ENCODE measurements at regions not wholly inside any gene's neighbourhood (a gene's known extent, or its start where the extent isn't known, plus 50 kb on each side); places are given as distances from the start of the nearest gene placed in this dataset.

DNA sequence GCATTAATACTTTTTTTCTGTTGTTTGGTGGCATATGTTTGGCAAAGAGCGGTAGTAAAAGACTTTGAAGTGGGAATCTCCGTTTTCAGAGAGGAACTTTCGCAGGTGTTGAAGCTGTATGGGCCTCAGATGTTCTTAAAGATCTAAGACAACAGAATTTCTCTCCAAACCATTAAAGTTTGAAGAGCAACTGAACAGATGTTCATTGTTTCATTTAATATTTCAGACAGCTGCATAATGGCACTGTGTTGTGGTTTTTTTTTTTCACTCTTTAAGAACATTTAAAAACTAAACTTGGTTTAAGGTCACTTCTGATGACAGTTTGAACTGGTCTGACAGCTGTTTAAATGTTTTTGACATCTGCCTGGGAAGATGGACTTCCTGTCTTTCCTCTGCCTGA, 882.7 kb upstream of the PCDH10 start:
- ATAC-seq (no peak), DNase-seq (ENCODE audit: low read depth, low spot score) (no peak)
- H3K4me1 ChIP-seq (ENCODE audit: control insufficient read depth in 1 of 2, insufficient read depth in 2 of 2, low read length in 2 of 2), result no peaks in the 10 kb centered on the region
- H4K20me1 ChIP-seq (ENCODE audit: insufficient read depth), result no peaks in the 10 kb centered on the region
- H3K79me2 ChIP-seq (ENCODE audit: insufficient read depth, low read length), result no peaks in the 10 kb centered on the region
- no peaks in the 10 kb centered on the region for H3K9me2 ChIP-seq (ENCODE audit: insufficient read depth)
- intact Hi-C loops (cut with micrococcal nuclease), result no loop called here
- TF ChIP-seq EZH2phosphoT487 (IDR thresholded peaks at IDR 0.05; ENCODE audit: borderline replicate concordance) (no peak), ELF1 (IDR thresholded peaks at IDR 0.05; ENCODE audit: borderline replicate concordance, low read depth) (no peak), ZFX (IDR thresholded peaks at IDR 0.05) (no peak)
- TF ChIP-seq, protein P1, sequence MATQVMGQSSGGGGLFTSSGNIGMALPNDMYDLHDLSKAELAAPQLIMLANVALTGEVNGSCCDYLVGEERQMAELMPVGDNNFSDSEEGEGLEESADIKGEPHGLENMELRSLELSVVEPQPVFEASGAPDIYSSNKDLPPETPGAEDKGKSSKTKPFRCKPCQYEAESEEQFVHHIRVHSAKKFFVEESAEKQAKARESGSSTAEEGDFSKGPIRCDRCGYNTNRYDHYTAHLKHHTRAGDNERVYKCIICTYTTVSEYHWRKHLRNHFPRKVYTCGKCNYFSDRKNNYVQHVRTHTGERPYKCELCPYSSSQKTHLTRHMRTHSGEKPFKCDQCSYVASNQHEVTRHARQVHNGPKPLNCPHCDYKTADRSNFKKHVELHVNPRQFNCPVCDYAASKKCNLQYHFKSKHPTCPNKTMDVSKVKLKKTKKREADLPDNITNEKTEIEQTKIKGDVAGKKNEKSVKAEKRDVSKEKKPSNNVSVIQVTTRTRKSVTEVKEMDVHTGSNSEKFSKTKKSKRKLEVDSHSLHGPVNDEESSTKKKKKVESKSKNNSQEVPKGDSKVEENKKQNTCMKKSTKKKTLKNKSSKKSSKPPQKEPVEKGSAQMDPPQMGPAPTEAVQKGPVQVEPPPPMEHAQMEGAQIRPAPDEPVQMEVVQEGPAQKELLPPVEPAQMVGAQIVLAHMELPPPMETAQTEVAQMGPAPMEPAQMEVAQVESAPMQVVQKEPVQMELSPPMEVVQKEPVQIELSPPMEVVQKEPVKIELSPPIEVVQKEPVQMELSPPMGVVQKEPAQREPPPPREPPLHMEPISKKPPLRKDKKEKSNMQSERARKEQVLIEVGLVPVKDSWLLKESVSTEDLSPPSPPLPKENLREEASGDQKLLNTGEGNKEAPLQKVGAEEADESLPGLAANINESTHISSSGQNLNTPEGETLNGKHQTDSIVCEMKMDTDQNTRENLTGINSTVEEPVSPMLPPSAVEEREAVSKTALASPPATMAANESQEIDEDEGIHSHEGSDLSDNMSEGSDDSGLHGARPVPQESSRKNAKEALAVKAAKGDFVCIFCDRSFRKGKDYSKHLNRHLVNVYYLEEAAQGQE (IDR thresholded peaks at IDR 0.05; ENCODE audit: low read depth), result no peak
- H3K9ac ChIP-seq (ENCODE audit: low read length), result no peak overlapping the region
- ChIA-PET CTCF (no interaction called here), RAD21 (ENCODE audit: low non-redundant PET in 1 of 2, low total read pairs in 2 of 2, uncharacterized antibody in 2 of 2, unreplicated experiment in 2 of 2) (no interaction called here), POLR2A (no interaction called here)
- BruUV-seq (replicated peaks), result no TSS peak
- H3K27ac ChIP-seq (ENCODE audit: low read depth, low read length), result no peak overlapping the region
- H3K9me3 ChIP-seq (ENCODE audit: control insufficient read depth in 1 of 2, insufficient read depth in 1 of 2, low read depth in 1 of 2, low read length in 2 of 2), result no peaks in the 10 kb centered on the region
- no peak overlapping the region for H3K4me2 ChIP-seq (ENCODE audit: low read length)
- H2AFZ ChIP-seq (ENCODE audit: low read depth, low read length, poor library complexity, severe bottlenecking), result no peak overlapping the region
- no peaks in the 10 kb centered on the region for H3K36me3 ChIP-seq (ENCODE audit: control insufficient read depth in 1 of 2, insufficient read depth in 2 of 2, low read length in 2 of 2)
- H3K4me3 ChIP-seq (replicated peaks in 1 of 2; ENCODE audit: low read depth in 1 of 2, low read length in 2 of 2), result no peak overlapping the region
- no peaks in the 10 kb centered on the region for H3K27me3 ChIP-seq (ENCODE audit: insufficient read depth, low read length)

DNA sequence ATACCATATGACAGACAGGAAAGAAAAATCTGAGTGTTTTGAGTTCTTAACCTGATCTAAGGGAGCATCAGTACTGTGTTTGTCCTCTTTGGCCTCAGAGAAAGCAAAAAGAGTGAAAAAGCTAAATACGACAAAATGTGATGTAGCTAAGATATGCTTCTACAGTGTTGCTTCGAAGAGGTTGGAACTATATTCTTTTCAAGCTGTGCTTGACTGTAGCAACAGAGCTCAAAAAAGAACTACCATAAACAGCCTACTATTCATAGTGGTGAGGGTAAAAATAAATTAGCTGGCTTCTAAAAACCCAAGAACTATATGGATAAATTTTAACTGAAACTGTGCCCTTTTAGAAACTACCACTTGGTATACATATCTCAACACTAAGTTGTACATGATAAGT, 881.8 kb upstream of the PCDH10 start:
- ATAC-seq (no peak), DNase-seq (ENCODE audit: low read depth, low spot score) (no peak)
- ChIA-PET CTCF (no interaction called here), RAD21 (ENCODE audit: low non-redundant PET in 1 of 2, low total read pairs in 2 of 2, uncharacterized antibody in 2 of 2, unreplicated experiment in 2 of 2) (no interaction called here), POLR2A (no interaction called here)
- BruUV-seq (replicated peaks), result no TSS peak
- H3K4me1 ChIP-seq (ENCODE audit: control insufficient read depth in 1 of 2, insufficient read depth in 2 of 2, low read length in 2 of 2), result no peaks in the 10 kb centered on the region
- H4K20me1 ChIP-seq (ENCODE audit: insufficient read depth), result no peaks in the 10 kb centered on the region
- no peaks in the 10 kb centered on the region for H3K9me2 ChIP-seq (ENCODE audit: insufficient read depth)
- H3K79me2 ChIP-seq (ENCODE audit: insufficient read depth, low read length), result no peaks in the 10 kb centered on the region
- H3K27ac ChIP-seq (ENCODE audit: low read depth, low read length), result no peak overlapping the region
- H3K27me3 ChIP-seq (ENCODE audit: insufficient read depth, low read length), result no peaks in the 10 kb centered on the region
- no peak overlapping the region for H3K4me3 ChIP-seq (replicated peaks in 1 of 2; ENCODE audit: low read depth in 1 of 2, low read length in 2 of 2)
- no peaks in the 10 kb centered on the region for H3K9me3 ChIP-seq (ENCODE audit: control insufficient read depth in 1 of 2, insufficient read depth in 1 of 2, low read depth in 1 of 2, low read length in 2 of 2)
- intact Hi-C loops (cut with micrococcal nuclease), result no loop called here
- peak overlapping the region; percentile 20 for H2AFZ ChIP-seq (ENCODE audit: low read depth, low read length, poor library complexity, severe bottlenecking)
- H3K36me3 ChIP-seq (ENCODE audit: control insufficient read depth in 1 of 2, insufficient read depth in 2 of 2, low read length in 2 of 2), result no peaks in the 10 kb centered on the region
- no peak overlapping the region for H3K4me2 ChIP-seq (ENCODE audit: low read length)
- H3K9ac ChIP-seq (ENCODE audit: low read length), result no peak overlapping the region
- TF ChIP-seq, protein P2, sequence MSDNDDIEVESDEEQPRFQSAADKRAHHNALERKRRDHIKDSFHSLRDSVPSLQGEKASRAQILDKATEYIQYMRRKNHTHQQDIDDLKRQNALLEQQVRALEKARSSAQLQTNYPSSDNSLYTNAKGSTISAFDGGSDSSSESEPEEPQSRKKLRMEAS (IDR thresholded peaks at IDR 0.05), result no peak
- TF ChIP-seq SP1 (IDR thresholded peaks at IDR 0.05; ENCODE audit: low read depth) (no peak), CBX3 (IDR thresholded peaks at IDR 0.05; ENCODE audit: low read depth) (no peak), ZFX (IDR thresholded peaks at IDR 0.05) (no peak), ELF1 (IDR thresholded peaks at IDR 0.05; ENCODE audit: borderline replicate concordance, low read depth) (no peak), SIN3A (IDR thresholded peaks at IDR 0.05; ENCODE audit: low read depth) (no peak), EZH2phosphoT487 (IDR thresholded peaks at IDR 0.05; ENCODE audit: borderline replicate concordance) (no peak), TCF7L2 (IDR thresholded peaks at IDR 0.05; ENCODE audit: borderline replicate concordance, extremely low read depth, insufficient read depth, insufficient read length) (no peak), ZNF274 (IDR thresholded peaks at IDR 0.05; ENCODE audit: low read depth, low read length) (no peak), FOSL1 (IDR thresholded peaks at IDR 0.05; ENCODE audit: low read depth) (no peak), CEBPB (IDR thresholded peaks at IDR 0.05; ENCODE audit: low read depth) (no peak)
- TF ChIP-seq, protein P3, sequence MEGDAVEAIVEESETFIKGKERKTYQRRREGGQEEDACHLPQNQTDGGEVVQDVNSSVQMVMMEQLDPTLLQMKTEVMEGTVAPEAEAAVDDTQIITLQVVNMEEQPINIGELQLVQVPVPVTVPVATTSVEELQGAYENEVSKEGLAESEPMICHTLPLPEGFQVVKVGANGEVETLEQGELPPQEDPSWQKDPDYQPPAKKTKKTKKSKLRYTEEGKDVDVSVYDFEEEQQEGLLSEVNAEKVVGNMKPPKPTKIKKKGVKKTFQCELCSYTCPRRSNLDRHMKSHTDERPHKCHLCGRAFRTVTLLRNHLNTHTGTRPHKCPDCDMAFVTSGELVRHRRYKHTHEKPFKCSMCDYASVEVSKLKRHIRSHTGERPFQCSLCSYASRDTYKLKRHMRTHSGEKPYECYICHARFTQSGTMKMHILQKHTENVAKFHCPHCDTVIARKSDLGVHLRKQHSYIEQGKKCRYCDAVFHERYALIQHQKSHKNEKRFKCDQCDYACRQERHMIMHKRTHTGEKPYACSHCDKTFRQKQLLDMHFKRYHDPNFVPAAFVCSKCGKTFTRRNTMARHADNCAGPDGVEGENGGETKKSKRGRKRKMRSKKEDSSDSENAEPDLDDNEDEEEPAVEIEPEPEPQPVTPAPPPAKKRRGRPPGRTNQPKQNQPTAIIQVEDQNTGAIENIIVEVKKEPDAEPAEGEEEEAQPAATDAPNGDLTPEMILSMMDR (IDR thresholded peaks at IDR 0.05 in 2 of 3, conservative IDR thresholded peaks at IDR 0.05 in 1 of 3; ENCODE audit: borderline replicate concordance in 1 of 3, insufficient read depth in 1 of 3, low read depth in 2 of 3, low read length in 2 of 3), result no peak
